Esophagus muscularis mucosa (tissue), 4 donors: ENCODE measurements at regions not wholly inside any gene's neighbourhood (a gene's known extent, or its start where the extent isn't known, plus 50 kb on each side); places are given as distances from the start of the nearest gene placed in this dataset.

Source experiments
- EP300 ChIP-seq: sonication (generic); formaldehyde crosslinking; IDR thresholded peaks from one replicate; pipeline ENCODE4 v1.6.1; 2017; ENCODE audit warnings: antibody characterized with exemption
- POLR2AphosphoS5 ChIP-seq, 2 donors: sonication (generic); formaldehyde crosslinking; IDR thresholded peaks; one replicate each; pipeline ENCODE4 v1.6.1; 2017; ENCODE audit warnings: antibody characterized with exemption in 2 of 2
- TF ChIP-seq, protein P1 (sequence below), 3 experiments: fragments of 200-600 bp in 2 of 3; fragments of 450-650 bp in 1 of 3; sonication (generic) in 2 of 3; IDR thresholded peaks; one replicate each; pipeline ENCODE4 v1.5.1; 2017 to 2019; ENCODE audit warnings: antibody characterized with exemption in 3 of 3, mild to moderate bottlenecking in 2 of 3, moderate library complexity in 1 of 3

DNA sequence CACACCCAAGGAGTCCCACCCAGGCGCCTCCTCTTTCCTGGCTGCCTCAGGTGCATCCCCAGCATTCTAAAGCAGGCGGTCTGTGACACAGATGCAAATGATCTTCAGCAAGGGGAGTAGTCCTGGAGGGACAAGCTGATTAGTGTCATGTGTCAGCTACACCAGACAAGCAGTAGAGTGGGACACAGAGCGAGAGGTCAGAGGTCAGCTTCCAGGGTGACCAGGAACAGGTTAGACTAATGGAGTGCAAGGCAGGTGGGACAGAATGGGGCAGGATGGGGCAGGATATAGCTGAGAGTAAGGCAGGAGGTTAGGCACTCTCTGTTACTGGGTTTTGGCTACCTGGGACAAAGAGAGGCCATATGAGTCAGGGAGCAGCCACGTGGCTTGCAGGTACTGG lies 534.0 kb downstream of the FUT8 start:
- TF ChIP-seq, protein P1, sequence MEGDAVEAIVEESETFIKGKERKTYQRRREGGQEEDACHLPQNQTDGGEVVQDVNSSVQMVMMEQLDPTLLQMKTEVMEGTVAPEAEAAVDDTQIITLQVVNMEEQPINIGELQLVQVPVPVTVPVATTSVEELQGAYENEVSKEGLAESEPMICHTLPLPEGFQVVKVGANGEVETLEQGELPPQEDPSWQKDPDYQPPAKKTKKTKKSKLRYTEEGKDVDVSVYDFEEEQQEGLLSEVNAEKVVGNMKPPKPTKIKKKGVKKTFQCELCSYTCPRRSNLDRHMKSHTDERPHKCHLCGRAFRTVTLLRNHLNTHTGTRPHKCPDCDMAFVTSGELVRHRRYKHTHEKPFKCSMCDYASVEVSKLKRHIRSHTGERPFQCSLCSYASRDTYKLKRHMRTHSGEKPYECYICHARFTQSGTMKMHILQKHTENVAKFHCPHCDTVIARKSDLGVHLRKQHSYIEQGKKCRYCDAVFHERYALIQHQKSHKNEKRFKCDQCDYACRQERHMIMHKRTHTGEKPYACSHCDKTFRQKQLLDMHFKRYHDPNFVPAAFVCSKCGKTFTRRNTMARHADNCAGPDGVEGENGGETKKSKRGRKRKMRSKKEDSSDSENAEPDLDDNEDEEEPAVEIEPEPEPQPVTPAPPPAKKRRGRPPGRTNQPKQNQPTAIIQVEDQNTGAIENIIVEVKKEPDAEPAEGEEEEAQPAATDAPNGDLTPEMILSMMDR (IDR thresholded peaks at IDR 0.05), result no peak
- TF ChIP-seq EP300, result no peak
- TF ChIP-seq POLR2AphosphoS5 (IDR thresholded peaks at IDR 0.05), result no peak
